ENCODE measurements at regions not wholly inside any gene's neighbourhood (a gene's known extent, or its start where the extent isn't known, plus 50 kb on each side); places are given as distances from the start of the nearest gene placed in this dataset.

DNA sequence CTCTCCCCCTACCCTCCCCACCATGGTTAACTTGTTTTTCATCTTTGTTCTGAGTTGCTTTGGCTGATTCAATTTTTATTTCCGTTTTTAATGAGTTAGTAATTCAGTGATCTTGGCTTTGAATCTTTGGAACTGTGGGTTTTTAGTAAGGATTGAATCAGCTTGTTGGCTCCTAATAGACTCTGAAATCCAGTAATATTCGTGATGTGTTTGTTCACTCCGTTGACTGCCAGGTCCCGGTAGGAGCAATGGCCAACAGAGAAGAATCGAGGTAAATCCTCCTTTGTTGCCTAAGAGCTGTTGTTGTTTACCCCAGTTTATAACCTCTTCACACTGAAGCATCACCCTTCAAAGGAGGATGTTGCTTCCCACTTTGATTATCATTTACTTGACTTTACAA, 92.7 kb downstream of the PCSK1 start:
- peak in 1 of 2 donors; percentile 36 for DNase-seq

DNA sequence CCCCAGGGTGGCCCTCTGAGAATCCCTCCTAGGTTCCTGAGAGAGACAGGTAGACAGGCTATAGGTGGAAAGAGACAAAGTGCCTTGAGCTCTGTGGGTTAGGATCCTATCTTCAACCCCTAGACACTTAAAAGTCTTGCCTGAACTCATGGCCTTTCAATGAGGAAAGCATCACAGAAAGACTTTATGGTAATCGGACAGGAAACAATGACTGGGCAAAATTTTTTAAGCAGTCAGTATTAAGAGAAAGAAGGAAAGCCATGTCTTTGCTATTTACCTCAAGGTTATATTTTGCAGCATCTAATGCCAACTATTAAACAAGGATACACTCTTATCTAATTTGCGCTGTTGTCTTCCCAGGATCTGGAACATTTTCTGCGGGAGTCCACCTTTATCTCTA, 93.2 kb downstream of the PCSK1 start:
- DNase-seq = no peak

DNA sequence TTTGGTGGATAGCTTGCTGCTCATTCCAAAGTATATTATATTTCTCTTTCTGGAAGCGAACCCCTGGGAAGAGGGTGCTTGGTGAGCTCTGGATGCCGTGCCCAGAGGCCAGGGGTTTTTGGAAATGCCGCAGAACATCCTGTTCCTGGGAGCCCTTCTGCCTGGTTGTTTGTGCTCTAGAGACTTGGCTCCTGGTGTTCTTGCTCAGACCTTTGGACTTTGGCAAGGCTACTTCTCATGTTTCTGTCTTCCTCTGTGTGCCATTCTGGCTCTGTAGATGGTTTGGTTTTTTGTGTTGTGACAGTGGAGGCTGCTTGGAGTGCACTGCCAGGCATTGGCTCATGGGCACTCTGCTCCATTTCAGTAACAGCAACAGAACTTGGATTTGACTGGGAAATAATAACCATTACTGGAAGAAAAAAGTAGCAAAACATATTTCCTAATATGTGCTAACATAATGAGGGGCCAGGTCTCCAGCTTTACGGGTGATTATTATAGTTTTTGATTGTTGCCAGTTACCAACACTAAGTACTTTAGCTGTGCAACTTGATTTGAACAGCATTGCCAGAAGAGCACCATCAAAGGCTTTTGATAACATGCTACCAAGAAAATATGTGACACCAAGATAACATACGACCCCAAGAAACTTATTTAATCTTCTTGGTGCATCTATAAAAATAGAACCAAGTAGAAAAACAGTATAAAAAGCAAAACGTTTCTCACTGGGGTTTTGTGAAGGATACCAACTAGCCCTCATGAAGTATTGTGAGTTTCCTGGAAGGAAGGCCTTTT, 94.2 kb downstream of the PCSK1 start:
- DNase-seq = no peak

DNA sequence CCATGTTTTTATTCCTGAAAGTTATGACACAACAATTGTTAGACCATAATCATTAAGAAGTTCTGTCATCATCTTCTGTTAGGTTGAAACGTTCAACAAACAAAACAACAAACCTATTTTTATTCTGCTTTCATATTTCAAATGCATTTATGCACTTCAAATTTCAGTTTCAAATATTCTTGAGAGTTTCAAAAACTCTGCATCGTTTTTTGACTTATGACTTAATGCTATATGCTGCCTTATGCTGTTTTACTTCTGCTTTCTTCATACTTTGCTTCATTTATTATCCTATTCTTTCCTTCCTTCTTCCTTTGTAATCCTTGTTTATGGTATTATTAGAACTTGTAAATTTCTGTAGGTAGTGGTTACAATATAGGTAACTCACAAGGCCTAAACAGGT, 95.0 kb downstream of the PCSK1 start:
- DNase-seq = no peak

DNA sequence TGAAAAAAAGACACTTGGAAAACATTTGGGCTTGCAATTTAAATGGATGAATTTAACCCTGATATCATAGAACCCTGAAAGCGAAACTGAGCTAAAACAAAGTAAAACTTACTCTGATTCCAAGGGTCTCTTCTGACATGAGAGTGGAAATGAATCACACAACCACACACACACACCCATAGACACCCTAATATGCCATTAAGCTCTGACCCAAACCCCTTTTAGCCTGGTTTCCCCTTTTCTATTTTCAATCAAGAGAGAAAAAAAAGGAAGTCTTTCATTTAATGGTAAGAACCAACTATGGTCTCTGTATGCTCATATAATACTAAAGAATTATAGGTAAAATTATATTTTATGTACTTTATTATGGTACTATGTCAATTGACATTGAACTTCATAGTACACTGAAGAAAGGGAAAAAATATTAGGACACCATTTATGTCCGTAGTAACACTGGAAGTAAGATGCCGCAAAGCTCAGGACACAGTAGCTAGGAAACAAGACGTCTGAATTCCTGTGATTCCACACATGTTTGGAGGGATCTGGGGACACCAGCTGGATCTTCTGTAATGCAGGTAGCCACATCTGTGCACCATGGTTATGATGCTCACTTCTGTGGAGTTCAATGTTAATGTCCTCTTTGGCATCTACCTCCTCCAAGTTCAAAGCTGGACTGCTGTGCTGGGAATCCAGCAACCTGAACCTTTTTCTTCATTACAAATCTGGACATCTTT, 95.8 kb downstream of the PCSK1 start:
- no peak for DNase-seq

DNA sequence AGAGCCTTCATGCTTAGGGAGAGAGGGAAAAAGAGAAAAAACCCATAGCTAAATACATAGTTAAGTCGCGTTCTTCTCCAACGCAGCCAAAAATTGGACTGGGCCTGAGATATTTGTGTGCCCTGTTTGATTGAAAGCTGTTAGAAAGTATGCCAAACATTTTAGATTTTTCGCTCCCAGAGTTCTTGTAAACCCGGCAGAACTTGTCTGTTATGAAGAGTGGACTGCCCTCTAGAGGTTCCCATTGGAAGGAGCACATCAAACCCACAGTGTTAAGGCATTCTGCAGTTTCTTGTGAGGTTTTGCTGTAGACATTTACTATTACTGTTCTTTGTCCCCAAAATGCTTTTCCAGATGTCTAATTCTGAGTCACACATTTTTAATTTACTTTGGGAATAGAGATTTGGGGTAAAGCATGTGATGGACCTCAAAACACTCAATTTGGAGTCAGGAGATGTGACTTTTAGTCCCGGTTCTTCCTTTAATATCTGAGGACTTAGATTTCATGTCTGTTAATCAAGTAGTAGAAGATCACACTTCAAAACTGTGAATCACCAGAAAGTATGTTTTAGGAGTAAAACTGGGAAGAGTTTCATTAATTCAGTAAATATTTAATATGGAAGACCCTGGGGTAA, 96.6 kb downstream of the PCSK1 start:
- peak; percentile 49 to 90 for DNase-seq

DNA sequence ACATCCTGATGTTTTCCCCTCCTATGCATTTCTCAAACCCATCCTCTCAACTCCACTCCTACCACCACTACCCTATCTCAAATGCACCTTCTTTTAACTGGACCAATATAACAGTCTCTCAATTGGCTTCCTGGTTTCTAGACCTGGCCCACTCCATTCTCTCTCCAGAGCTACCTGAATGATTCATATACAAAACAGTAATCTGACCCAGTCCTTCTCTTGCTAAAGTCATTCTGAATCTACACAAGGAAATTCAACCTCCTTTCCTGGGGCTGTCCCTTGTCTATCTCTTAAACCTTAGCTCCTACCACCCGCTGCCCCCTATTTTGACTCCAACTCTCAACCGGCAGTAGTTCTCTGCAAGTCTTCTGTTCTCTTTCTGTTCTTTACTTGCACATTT, 97.2 kb downstream of the PCSK1 start:
- no peak for DNase-seq

DNA sequence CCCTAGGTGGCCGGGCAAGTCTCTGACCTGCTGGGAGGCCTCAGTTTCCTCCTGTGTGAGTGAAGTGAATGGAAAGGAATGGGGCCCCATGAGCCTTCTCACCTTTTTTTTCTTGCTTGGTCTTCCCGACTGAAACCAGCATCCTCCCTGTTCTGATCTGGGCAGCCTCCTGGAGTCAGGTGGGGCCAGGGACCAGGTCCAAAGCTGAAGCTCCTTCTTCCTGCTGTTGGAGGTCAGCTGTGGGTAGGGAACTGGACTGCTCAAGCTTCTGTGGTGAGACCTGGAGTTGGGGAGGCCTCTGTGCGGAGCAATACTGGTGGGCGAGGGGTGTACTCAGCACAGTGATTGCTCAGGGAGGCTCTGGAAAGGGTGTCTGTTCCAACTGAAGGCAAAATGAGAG, 99.7 kb downstream of the PCSK1 start:
- DNase-seq = no peak

DNA sequence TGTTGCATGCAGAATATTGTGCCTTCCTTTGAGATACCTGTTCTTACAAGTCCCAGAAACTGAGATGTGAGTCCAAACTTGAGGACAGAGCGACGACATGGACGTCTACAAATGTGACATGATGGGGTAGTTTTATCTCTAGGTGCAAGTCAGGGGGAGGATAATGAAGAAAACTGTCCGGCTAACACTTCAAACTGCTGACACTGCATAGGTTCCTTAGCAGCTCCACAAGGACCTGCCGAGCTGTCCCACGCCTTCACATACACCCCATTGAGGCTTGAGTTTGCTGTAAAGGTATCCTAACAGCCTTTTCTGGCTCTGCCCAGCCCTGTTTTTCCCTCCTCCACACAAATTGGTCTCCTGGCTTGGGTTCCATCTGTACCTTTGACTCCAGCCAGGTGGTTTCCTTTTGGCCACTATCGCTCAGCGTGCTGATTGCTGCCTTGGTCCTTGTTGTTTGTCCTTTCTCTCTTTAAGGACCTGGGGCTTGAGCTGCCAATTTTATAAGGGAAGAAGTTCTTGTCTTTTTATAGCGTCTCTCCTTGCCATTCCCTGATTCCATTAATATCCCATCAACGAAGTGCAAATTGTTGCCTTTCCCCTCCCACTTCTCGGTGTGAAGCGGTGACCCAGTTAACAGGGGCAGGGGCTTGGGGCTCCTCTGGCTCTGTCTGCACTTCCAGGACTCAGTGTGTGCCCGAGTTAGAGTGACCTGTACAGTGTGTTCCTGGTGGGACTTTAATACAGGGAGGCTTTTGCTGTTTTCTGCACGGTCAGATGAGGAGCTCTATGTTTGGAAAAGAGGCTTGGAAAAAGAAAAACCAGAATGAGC, 100.3 kb downstream of the PCSK1 start:
- DNase-seq = no peak

DNA sequence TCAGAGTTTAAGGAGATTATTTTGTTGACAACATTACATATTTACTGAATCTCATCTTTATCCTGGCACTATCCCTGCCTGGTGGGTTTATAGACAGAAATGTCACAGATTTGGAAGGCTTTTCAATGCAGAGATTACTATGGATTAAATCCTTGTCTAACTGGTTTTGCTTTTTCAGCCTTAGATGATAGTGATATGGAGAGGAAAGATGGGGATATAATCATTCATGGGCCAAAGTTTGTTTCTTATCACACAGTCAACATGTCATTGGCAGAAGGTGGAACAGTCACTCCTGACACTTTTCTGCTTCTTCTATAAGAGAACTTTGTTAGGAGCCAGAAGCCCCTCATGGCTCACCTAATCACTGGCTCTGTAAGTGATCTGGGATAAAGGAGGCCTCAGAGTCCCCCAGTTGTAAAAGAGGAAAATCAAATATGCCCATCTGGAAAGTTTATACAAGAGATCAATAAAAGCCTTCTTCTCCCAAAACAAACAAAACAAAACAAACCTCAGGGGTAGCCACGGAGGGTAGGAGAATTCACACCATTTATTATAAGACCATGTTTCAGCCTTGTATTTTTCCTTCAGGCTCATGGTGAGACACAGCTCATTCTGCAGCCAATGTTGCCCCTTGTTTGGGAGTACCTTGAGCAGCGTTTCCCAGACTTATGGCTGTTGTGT, 101.2 kb downstream of the PCSK1 start:
- no peak for DNase-seq

DNA sequence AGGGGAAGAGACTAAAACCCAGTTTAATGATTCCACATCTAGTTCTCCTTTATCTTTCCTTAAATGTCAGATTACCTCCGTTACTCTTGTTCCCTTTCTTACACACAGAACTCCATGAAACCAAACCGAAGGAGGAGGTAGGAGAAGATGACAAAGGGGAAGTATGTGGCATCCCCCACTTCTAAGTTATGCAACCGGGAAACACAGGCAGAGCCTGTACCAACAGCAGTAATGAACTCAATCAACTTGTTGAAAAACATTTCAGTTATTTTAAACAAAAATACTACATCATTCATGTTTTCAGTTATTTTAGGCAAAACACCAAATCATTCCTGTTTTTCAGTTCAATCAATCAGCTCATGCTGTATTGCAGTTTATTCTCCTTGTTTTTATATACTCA, 101.8 kb downstream of the PCSK1 start:
- no peak for DNase-seq

DNA sequence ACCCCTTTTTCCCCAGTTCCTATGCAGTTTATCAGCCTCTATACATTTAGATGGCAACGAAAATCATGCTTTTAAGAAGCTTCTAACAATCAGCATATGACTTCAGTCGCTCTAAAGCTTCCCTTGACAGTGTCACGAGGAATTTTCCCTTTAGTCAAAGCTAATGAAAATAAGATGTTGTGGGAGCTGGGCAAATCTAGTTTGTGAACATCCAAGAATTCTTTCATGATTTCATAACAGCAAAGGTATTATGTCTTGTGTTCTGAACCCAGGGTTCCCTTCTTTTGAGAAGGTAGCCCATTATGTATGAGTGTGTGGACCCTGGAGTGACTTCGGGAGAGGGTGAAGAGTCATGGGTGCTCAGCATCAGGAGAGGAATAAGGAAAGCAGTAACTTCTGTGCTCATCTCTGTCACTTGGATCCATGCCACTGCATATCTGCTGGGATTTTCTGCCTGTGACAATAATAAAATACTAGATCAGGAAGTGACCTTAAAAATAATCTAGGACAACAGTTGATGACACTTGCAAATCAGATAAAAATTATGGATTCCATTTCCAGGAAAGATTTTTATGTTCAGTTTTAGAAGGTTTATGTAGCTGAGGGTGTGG, 102.4 kb downstream of the PCSK1 start:
- no peak for DNase-seq

DNA sequence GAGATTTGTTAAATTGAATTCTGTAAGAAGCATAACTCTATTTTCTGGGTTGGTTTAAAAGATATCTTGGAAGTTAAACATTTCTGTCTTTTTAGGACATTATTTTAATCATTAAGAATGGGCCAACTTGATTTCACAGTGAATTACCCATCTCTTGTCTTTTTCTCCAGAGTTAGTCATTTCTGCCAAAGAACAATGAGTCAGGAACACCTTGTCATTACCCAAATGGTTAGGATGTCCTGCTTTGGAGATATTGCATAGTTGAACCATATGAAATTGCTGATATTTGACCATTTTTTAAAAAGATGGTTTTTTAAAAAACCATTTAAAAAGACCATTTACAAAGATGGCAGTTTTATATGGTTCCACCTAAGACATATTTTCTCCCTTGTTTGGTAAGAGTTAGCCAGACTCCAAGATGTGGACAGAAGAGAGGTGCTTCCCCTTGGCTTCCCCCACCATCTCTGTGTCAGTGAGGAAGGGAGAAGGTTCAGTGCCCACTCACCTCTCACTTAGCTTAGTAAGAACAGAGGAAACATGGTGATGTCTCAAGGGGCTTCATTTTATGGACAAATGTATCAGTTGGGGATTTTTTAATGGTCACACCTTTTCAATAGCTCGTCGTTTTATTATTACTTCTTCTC, 103.0 kb downstream of the PCSK1 start:
- DNase-seq = no peak

DNA sequence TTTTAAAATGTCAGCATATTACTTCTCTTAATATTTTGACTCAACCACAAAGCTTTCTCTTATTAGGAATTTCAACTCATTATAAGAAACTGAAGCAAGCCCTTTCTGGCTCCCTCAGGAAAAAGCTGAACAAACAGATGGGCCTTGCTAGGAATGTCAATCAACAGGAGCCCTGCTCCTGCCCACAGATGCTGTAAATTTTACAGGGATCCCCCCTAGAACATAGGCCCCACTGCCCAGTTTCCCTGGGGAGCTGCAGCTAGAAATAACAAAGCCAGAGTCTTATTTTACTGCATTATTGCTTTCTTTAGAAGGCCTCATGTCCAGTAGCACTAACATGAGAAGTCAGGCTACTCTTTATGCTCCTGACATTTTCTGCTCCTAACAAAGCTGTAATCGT, 103.8 kb downstream of the PCSK1 start:
- DNase-seq = no peak

DNA sequence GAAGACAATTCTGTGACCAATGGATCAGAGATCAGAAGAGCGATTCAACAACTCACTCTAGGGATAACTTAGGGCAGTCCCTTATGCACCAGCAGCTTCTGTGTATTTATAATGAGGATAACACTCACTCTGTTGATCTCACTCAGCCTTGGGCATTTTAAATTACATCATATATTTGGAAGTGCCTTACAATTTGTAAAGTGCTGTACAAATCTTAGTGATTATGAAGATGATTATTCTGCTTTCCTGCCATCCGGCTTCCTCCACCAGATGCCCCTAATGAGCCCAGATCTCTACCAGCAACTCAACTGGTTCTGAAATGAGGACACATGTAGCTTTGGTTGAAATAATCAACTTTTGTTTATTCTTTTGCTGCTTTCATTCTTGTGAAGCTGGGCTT, 105.3 kb downstream of the PCSK1 start:
- DNase-seq = no peak

DNA sequence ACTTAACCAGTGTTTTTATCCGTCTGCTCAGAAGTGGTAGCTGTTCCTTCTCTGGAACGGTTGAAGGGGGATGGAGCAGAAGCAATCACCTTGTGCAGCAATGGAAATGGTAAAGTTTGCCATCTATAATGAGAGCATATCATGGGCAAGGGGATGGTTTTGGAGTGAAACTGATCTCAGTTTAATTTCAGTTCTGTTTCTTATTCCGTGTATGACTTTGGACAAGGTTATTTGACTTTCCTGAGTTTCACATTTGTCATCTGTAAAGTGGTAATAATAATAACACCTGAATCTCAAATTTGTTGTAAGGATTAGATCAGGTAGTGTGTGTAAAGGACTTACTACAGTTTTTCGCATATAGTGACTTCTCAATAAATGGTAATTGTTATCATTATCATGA, 106.1 kb downstream of the PCSK1 start:
- no peak for DNase-seq

DNA sequence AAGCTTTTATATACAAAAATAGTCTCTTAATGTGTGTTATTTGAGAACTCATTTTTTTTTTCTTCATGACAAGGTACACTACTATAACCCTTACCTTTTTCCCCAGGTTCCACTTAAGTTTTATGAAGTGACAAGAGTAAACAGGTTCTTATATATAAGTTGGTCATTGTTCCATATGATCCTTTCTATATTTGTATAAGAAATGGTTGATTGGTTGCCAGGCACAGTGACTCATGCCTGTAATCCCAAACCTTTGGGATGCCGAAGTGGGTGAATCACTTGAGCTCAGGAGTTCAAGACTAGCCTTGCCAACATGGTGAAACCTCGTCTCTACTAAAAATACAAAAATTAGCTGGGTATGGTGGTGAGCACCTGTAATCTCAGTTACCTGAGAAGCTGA, 108.3 kb downstream of the PCSK1 start:
- no peak for DNase-seq

DNA sequence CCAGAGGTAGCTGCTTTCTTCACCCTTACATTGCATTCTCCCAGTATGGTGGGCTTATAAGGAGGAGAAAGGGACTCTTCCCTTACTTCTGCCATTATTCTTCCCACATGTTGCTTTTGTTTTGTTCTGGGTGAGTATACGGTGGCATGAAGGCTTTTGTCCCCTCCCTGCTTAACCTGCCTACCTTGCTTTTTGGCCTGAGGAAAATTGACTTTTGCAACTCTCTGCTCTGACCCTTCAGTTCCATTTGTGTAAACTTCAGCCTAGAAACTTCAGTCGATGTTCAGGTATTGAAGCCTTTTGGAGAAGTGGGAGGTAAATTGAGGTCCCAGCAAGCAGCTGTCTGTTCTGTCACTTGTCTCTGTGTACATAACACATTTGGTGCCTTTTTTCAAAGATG, 110.2 kb downstream of the PCSK1 start:
- no peak for DNase-seq

DNA sequence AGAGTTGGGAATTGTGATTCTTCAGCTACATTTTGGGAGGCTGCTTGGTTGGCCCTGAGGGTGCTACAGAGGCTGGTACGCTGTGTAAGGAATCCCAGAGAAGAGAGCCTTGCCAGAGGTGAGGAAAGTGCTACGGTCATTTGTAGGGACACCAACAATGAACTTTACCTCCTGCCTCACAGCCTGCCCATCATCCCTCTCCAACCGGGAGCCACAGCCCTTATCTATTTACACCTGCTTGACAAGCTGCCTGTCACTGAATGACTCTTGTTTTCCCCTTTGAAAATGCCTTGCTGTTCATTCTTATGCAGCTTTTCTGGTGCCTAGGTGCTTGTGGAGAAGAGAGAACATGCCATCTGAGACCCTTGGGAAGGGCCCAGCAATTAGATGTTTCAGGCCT, 110.8 kb downstream of the PCSK1 start:
- DNase-seq = no peak

DNA sequence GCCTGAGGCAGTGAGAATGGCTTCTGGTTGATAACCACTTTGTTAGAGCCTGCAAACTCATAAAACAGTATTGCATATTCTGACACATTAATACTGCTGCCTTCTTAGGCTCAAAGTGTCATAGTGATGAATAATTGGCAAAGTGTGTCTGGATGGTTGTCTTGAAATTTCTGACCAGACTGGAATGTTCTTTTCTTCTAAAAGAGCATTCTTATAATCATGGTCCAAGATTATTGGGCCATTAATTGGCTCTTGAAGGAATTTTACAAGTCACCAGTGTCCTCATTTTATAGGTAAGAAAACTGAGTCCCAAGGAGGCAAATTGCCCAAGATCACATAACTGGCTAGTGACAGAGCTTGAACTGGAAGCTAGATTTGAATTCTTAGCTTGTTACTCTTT, 111.7 kb downstream of the PCSK1 start:
- DNase-seq = no peak

DNA sequence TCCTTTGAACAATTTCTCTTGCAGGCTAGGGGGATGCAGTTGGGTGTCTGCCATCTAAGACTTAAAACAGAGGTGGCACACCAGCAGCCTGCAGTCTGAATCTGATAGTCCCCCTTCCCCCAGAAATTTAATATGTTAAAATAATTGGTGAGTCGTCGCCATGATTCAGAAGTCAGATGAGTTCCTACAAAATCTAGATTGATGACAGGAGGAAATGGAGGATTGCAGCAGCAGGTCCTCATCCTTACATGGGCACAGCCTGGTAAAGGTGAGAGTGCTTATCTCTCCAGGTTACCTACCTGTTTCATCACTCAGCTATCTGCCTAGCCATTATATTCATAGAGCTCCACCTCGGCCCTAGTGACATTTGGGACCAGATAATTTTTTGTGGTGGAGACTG, 112.3 kb downstream of the PCSK1 start:
- no peak for DNase-seq
